OCI-LY3 (cell line): ENCODE measurements at regions not wholly inside any gene's neighbourhood (a gene's known extent, or its start where the extent isn't known, plus 50 kb on each side); places are given as distances from the start of the nearest gene placed in this dataset.

Source experiments
- EZH2phosphoT487 ChIP-seq: fragments of 200-600 bp; shearing (Covaris generic); IDR thresholded peaks from 2 replicates; pipeline ENCODE4 v1.6.1; 2018; ENCODE audit warnings: antibody characterized with exemption, mixed run types, low read depth
- TF ChIP-seq, protein P1 (sequence below): fragments of 200-600, 300-600 bp; sonication (generic); IDR thresholded peaks from 2 replicates; pipeline ENCODE4 v1.5.1; 2014; ENCODE audit warnings: antibody characterized with exemption, low read length, low read depth

DNA sequence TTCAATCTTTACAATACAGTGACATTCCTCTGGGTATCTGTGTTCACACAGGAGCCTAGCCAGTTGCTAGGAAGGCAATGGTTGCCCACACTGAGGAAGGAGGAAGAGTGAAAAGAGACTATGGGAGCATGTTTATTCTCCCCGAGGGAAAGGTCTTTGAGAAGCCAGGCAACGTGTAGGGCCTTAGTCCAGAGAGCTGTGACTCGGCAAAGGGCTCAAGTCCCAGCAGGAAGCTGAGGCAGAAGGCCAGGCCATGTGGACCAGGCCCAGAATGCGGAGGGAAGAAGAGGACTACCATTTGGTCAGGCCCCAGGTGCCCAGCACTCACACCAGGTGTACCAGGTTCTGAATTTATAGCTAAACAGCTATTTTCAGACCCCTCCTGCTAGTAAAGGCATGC lies 136.6 kb upstream of the DMAC1 start:
- TF ChIP-seq, protein P1, sequence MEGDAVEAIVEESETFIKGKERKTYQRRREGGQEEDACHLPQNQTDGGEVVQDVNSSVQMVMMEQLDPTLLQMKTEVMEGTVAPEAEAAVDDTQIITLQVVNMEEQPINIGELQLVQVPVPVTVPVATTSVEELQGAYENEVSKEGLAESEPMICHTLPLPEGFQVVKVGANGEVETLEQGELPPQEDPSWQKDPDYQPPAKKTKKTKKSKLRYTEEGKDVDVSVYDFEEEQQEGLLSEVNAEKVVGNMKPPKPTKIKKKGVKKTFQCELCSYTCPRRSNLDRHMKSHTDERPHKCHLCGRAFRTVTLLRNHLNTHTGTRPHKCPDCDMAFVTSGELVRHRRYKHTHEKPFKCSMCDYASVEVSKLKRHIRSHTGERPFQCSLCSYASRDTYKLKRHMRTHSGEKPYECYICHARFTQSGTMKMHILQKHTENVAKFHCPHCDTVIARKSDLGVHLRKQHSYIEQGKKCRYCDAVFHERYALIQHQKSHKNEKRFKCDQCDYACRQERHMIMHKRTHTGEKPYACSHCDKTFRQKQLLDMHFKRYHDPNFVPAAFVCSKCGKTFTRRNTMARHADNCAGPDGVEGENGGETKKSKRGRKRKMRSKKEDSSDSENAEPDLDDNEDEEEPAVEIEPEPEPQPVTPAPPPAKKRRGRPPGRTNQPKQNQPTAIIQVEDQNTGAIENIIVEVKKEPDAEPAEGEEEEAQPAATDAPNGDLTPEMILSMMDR = no peak
- no peak for TF ChIP-seq EZH2phosphoT487
